ENCODE measurements at regions not wholly inside any gene's neighbourhood (a gene's known extent, or its start where the extent isn't known, plus 50 kb on each side); places are given as distances from the start of the nearest gene placed in this dataset.

DNA sequence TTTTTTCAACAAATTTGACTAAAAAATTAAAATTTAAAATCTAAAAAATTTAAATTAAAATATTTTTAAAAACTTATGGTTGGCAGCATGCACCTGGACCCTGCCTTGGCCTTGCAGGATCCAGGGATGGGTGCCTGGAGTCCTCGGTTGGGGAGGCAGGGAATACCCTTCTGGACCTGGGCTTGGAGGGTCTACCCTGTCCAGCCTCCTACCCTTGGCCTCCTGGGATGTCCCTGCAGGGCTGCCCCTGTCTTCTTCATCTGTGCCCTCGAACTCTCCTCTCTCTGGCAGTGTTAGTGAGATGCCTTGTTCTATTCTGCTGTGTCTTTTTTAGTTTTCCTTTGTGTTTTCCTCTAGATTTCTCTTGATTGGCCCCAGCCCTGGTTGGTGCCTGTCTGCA lies 68.9 kb upstream of the HAAO start:
- DNase-seq, result no peak
- Histone ChIP-seq H3K27me3 (ENCODE audit: control insufficient read depth, insufficient read depth, low read length) (no peaks in the 10 kb centered on the region), H3K4me3 (ENCODE audit: insufficient read depth, low read depth, low read length) (no peak overlapping the region), H3K36me3 (replicated peaks; ENCODE audit: control insufficient read depth, insufficient read depth, low read length) (no peaks in the 10 kb centered on the region)

DNA sequence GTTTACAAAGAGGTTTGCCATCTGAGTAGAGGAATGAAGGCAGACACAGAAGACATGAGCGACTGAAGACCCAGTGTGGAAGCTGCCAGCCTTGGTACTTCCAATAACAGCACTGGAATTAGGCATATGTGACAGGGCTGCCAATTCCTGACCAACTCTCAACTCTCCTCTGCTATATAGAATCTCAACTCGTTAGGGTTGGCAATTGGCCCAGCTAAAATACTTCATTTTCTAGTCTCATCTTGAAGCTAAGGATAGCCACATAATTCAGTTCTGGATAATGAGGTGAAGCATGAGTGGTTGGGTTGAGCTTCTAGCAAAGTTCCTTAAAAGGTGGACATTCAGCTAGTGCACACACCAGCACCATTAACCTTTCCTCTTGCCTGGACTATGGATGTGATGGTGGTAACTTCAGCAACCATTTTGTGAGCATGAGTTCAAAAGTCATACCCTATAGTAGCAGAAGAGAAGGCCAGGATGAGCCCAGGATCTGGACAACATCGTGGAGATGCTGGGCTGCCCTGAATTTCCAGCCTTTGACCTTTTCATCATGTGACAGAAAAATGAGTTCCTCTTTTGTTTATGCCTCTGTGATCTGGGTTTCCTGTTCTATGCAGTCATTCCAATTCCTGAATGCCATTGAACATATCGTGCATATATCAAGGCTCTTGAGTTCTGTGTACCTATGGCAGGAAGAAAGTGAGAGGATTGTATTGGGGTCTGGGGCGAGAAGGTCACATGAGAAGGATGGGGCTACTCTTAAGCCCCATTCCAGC lies 68.1 kb upstream of the HAAO start:
- Histone ChIP-seq H3K36me3 (replicated peaks; ENCODE audit: control insufficient read depth, insufficient read depth, low read length) (no peaks in the 10 kb centered on the region), H3K27me3 (ENCODE audit: control insufficient read depth, insufficient read depth, low read length) (no peaks in the 10 kb centered on the region), H3K4me3 (ENCODE audit: insufficient read depth, low read depth, low read length) (no peak overlapping the region)
- DNase-seq, result no peak

DNA sequence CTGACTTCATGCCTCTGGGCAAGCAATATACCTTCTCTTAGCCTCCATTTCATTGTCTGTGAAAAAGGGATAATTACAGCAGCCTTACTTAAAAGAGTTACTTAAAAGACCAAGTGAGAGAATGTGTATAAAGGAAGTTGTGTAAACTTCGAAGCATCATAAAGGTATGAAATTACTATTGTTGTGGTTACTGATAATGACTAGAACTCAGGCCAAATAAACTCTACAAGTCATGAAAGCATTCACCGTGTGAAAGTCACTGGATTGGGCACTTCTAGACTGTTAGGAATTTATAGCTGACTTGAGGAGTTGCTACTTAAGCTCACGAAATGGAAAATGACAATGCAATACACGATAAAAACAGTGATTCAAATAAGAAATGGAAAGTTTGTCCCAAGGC lies 67.4 kb upstream of the HAAO start:
- Histone ChIP-seq H3K27me3 (ENCODE audit: control insufficient read depth, insufficient read depth, low read length) (no peaks in the 10 kb centered on the region), H3K4me3 (ENCODE audit: insufficient read depth, low read depth, low read length) (no peak overlapping the region), H3K36me3 (replicated peaks; ENCODE audit: control insufficient read depth, insufficient read depth, low read length) (no peaks in the 10 kb centered on the region)
- DNase-seq, result no peak

DNA sequence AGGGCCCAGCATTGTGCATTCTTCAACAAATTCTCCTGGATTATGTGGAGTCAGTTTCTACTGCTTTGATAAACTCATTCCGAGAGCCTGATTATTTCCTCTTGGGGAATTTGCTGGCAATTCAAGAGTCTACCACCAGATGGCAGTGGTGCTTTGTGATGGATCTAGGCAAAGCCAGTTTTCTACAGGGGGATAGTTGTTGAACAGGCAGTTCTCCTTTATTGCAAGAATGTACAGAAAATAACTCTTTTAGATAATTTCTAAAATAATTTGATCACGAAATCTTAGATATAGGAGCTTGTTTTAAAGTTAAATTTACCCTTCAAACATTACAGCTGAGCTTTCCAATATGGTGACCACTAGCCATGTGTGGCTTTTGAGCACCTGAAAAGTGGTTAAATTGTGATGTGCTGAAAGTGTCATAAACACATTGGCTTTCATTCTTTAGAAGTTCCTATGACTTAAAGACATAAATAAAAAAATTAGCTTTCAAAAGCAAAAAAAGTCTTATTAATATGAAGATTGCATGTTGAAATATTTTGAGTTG lies 66.7 kb upstream of the HAAO start:
- Histone ChIP-seq H3K27me3 (ENCODE audit: control insufficient read depth, insufficient read depth, low read length) (no peaks in the 10 kb centered on the region), H3K4me3 (ENCODE audit: insufficient read depth, low read depth, low read length) (no peak overlapping the region), H3K36me3 (replicated peaks; ENCODE audit: control insufficient read depth, insufficient read depth, low read length) (no peaks in the 10 kb centered on the region)
- DNase-seq, result peak; percentile 87

DNA sequence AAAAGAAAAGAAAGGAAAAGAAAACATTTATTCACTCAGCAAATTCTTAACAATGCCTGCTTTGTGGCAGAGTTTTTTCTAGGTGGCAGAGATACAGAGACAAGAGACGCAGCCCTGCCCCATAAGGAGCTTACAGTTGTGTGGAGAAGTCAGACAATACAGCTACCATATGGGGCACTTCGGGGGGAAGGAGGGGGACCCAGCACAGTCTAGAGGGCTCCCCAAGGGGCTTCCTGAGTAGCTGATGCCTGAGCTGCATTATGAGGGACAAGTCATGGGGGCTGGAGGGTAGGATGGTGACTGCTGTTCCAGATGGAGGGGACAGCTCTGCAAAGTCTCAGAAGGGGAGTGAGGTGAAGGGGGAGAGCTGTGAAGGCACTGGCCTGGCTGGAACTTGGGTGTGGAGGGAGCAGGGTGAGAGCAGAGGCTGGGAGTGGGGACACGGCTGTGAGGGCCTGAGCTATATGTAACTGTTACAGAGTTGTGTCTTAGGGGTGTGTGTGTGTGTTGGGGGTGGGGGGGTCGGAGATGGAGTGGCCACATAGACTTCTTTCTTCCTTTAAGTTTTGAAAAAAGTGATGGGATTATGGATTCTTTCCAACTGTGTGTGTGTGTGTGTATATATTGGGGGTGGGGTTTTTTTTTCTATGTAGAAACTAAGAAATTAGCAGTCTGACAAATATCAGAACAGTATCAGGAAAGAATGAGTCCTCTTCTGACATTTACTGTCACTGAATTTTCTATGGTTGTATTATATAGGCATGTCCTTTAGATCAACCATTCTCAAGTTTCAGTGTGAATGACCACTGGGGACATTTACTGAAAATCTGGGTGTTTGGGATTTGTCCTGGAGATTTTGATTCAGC lies 66.0 kb upstream of the HAAO start:
- no peaks in the 10 kb centered on the region for H3K36me3 ChIP-seq (replicated peaks; ENCODE audit: control insufficient read depth, insufficient read depth, low read length)
- H3K4me3 ChIP-seq (ENCODE audit: insufficient read depth, low read depth, low read length), result no peak overlapping the region
- H3K27me3 ChIP-seq (ENCODE audit: control insufficient read depth, insufficient read depth, low read length), result no peaks in the 10 kb centered on the region
- DNase-seq, result no peak

DNA sequence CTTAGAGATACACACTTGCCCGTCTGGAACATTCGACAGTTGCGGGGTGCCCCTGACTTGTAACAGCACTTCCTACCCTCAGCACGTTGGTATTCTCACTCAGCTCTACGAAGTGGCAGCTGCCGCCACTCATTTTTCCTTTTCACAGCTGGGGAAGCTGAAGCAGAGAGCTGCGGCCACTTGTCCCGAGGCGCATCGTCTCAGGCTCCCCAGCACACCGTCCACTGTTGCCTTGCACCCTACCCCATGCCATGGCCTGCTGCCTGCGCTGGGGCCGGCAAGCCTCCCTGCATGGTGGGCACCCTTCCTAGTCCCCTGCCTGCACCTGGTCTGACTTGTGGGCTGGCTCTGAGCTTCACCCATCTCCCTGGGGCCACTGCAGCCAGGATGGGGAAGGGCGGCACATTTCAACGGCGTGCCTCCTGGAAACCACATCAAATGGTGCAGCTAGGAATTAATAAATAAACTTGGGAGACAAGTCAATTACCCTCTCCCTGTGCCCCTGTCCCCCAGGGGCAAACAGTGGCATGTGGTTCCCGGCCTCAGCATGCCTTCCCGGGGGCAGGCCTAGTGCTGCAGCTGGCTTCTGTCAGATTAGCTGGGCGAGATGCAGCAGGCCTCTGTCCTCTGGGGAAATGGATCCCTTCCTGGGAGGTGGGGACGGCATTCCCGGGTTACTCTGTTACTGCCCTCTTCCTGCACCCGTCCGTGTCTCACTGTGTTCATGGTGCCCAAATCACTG lies 64.7 kb upstream of the HAAO start:
- Histone ChIP-seq H3K36me3 (replicated peaks; ENCODE audit: control insufficient read depth, insufficient read depth, low read length) (no peaks in the 10 kb centered on the region), H3K27me3 (ENCODE audit: control insufficient read depth, insufficient read depth, low read length) (no peaks in the 10 kb centered on the region), H3K4me3 (ENCODE audit: insufficient read depth, low read depth, low read length) (no peak overlapping the region)
- DNase-seq, result no peak

DNA sequence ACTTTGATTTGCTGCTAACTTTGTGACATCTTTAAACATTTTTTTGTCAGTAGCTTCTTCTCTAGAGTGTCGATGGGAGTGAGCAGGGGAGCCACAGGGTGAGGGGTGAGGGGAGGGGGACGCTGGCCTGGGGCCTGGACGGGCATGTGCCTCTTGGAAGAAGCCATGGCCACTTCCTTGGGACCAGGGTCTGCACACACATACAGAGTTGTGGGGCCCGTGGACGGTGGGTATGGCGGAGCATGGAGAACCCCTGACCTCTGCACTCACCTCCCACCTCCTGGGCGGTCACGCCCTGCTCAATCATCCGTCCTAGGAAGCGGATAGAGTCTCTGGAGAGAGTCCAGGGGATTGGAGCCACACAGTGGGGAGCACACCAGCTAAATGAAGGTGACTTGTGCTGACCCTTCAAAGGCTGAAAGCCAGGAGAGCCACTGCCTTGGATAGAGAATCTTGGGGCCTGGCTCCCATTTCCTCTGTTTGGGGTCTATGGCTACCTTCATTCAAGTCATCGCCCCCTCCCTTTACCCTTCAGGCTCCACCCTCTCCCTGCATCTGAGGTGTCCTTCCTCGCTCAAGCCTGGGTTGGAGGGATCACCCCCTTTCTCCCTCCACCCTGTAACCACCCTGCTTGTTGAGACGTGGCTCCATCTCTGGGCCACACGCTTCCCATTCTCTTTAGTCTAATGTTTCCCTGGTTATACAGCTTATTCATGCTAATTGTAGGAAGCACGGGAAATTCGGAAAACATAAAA lies 63.9 kb upstream of the HAAO start:
- H3K4me3 ChIP-seq (ENCODE audit: insufficient read depth, low read depth, low read length), result no peak overlapping the region
- H3K36me3 ChIP-seq (replicated peaks; ENCODE audit: control insufficient read depth, insufficient read depth, low read length), result no peaks in the 10 kb centered on the region
- no peak for DNase-seq
- no peaks in the 10 kb centered on the region for H3K27me3 ChIP-seq (ENCODE audit: control insufficient read depth, insufficient read depth, low read length)

DNA sequence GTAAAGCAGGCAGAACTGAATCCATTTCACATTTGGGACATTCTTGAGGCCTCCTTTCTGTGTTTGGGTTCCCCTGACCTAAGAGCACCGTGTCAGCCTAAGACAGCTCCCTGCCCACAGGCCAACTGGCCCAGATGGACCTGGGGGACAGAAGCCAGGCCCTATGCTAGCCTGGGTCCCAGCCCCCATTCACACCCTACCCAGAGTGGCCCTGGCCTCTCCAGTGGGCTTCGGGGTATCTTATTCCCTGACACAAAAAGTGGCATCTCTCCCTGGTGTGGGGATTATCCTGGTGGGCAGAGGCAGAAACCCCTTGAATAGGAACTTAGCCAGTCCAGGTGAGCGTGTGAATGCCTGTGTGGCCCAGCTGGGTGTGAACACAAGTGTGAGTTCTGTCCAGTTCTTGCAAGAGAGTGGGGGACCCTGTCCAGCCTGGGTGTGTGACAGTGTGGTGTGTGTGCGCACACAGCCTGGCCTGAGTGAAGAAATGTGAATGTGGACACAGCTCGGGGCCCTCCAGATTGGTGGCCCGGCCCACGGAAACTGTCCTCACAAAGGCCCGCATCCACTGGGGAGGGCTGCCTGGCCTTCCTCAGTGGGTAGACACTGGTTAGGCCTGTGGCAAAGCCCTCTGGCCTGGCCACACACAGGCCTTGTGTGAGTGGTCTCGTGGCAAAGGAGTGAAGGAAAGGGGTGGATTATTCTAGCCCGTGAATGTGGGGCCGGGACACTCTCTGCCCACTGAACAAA lies 63.0 kb upstream of the HAAO start:
- no peak for DNase-seq
- H3K4me3 ChIP-seq (ENCODE audit: insufficient read depth, low read depth, low read length), result no peak overlapping the region
- H3K27me3 ChIP-seq (ENCODE audit: control insufficient read depth, insufficient read depth, low read length), result no peaks in the 10 kb centered on the region
- H3K36me3 ChIP-seq (replicated peaks; ENCODE audit: control insufficient read depth, insufficient read depth, low read length), result no peaks in the 10 kb centered on the region

DNA sequence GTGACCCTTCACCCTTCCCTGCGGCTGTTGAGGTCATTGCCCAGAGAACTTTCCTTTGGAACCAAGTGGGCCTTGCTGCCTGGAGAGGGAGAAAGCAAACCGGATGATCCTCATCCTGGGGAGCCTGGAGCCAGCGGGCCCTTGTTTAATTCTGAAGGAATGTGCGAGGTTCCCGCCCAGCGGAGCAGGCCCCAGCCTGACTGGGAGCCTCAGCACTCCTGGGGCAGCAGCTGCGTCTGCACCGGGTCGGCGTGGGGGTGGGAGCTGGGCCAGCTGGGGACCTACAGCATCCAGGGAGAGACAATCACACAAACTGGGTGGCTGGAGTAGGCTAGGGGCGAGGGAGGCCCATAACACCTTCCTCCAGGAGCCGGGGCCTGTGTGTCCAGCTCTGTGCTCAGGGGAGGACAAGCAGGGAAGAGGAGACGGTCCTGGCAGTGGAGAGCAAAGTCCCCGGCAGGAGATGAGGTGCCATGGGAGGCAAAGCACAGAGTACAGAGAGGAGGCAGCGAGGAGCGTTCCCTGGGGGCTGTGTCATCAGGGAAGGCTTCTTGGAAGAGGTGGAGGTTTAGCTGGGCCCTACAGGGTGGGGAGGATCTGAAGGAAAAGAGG lies 61.9 kb upstream of the HAAO start:
- Histone ChIP-seq H3K36me3 (replicated peaks; ENCODE audit: control insufficient read depth, insufficient read depth, low read length) (no peaks in the 10 kb centered on the region), H3K4me3 (ENCODE audit: insufficient read depth, low read depth, low read length) (no peak overlapping the region), H3K27me3 (ENCODE audit: control insufficient read depth, insufficient read depth, low read length) (no peaks in the 10 kb centered on the region)
- no peak for DNase-seq

DNA sequence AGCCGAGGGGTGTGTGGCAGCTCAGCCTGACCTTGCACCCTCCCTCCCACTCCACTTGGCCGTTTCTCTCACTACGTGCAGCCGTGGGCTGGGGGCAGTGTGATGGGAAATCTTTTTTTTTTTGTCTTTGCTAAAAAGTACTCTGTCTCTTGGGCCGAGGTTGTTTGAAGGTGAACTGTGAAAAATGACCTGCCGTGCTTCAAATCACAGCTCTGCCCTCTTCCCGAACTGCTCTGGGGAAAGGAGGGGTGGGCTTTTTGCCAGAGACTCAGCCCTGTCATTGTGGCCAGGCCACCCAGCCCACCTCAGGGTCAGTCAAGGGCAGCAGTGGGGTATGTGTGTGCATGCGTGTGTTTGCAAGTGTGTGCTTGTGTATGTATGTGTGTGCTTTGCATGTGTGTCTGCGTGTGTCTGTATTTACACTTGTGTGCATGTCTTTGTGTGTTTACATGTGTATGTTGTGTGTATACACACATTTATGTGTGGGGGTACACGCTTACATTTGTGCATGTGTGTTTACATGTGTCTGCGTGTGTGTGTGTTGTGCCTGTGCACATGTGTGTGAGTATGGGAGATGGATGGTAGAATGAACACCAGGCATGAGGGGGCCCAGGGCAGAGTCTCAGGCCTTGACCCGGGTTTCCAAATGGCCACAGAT lies 61.3 kb upstream of the HAAO start:
- no peaks in the 10 kb centered on the region for H3K27me3 ChIP-seq (ENCODE audit: control insufficient read depth, insufficient read depth, low read length)
- no peak for DNase-seq
- no peaks in the 10 kb centered on the region for H3K36me3 ChIP-seq (replicated peaks; ENCODE audit: control insufficient read depth, insufficient read depth, low read length)
- no peak overlapping the region for H3K4me3 ChIP-seq (ENCODE audit: insufficient read depth, low read depth, low read length)

DNA sequence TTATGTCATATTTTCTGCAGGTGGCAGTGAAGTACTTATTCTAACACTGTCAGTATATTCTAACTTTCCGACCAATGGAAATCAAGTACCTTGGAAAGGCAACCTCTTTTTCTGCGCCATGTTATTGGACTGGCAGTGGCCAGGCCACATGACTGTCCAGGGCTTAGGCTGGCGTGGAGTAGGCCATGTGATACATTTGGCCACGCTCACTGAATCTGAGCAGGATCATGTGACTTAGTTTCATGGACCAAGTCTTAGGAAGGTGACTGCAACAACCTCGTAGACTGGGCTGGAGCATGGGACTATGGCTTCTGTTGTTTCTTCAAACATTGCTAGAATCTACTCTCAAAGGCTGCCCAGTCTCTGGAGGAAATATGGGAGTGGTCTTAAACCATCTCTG lies 60.4 kb upstream of the HAAO start:
- Histone ChIP-seq H3K27me3 (ENCODE audit: control insufficient read depth, insufficient read depth, low read length) (no peaks in the 10 kb centered on the region), H3K4me3 (ENCODE audit: insufficient read depth, low read depth, low read length) (no peak overlapping the region), H3K36me3 (replicated peaks; ENCODE audit: control insufficient read depth, insufficient read depth, low read length) (no peaks in the 10 kb centered on the region)
- DNase-seq, result no peak

DNA sequence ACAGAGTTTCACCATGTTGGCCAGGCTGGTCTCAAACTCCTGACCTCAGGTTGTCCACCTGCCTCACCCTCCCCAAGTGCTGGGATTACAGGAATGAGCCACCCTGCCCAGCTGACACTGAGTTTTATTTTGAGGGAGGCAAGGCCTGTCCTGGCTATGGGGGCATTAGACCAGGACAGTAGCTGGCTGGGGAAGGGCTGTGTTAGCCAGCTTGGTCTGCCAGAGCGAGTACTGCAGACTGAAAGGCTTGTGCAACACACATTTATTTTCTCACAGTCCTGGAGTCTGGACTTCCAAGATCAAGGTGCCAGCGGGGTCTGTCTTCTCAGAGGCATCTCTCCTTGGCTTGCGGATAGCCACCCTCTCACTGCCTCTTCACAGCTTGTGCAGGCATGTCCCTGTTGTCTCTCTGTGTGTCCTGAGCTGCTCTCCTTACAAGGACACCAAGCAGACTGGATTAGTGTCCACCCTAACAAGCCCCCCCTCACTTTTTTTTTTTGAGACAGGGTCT lies 59.4 kb upstream of the HAAO start:
- Histone ChIP-seq H3K36me3 (replicated peaks; ENCODE audit: control insufficient read depth, insufficient read depth, low read length) (no peaks in the 10 kb centered on the region), H3K27me3 (ENCODE audit: control insufficient read depth, insufficient read depth, low read length) (no peaks in the 10 kb centered on the region), H3K4me3 (ENCODE audit: insufficient read depth, low read depth, low read length) (no peak overlapping the region)
- no peak for DNase-seq

DNA sequence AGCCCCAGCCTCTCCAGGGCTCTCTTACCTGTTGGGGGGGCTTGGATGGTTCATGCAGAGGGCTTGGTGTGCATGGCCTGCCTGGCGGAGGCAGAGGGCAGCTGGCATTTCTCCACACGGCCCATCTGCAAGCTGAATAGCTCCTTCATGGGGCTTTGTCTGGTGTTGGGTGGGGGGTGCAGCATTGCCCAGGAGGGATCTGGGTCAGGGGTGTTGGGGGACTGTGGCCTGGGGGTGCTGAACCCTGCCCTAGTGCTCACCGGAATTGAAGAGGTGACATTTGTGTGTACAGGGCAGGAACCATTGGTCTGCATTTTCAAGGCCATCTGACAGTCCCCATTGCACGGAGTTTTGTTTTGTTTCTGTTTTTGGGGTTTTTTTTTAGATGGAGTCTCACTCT lies 58.8 kb upstream of the HAAO start:
- Histone ChIP-seq H3K4me3 (ENCODE audit: insufficient read depth, low read depth, low read length) (no peak overlapping the region), H3K27me3 (ENCODE audit: control insufficient read depth, insufficient read depth, low read length) (no peaks in the 10 kb centered on the region), H3K36me3 (replicated peaks; ENCODE audit: control insufficient read depth, insufficient read depth, low read length) (no peaks in the 10 kb centered on the region)
- no peak for DNase-seq
